ENCODE measurements at regions not wholly inside any gene's neighbourhood (a gene's known extent, or its start where the extent isn't known, plus 50 kb on each side); places are given as distances from the start of the nearest gene placed in this dataset.

DNA sequence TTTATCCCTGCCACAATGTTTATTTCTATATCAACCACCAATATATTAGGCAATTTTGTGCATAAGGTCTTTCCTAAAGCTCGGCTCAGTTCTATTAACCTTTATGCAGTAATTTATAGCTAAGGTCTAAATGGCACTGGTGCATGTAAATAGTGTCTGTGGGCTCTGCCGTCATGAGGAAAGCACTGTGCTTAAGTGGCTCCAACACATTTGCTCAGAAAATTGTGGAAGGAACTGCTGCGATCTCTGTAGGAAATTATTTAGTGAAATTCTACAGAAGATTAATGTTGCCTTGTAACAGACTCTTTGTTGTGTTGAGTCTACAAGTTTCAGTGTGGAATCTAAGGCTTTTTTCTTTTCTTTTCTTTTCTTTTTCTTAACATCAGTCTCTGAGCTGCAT lies 54.0 kb upstream of the EGLN3 start:
- DNase-seq: no peak

DNA sequence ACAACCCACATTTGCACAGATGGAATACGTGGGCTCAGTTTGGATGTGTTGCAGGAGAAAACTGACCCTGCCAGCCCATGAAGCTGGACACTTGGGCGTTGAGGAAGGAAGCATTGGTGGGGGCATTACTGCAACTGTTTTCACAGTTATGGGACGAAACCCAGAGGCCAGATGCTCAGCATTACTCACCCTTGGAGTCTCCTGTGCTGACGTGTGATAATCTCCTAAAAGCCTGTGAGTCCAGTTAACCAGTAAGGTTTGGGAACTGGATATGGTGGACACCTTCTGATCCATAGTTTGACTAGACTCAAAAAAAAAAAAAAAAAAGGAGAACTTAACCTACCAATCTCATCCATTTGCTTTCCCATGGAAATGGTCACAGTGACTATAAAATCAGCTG lies 52.8 kb upstream of the EGLN3 start:
- no peak for DNase-seq

GRCh38 chr14:34003082-34003668 lies 52.3 kb upstream of the EGLN3 start:
- DNase-seq: no peak

Measured in NCI-H1105 treated with DMSO at 0.1 percent for 48 hours (cell line).